CD1c-positive myeloid dendritic cell (primary cell): ENCODE measurements at regions not wholly inside any gene's neighbourhood (a gene's known extent, or its start where the extent isn't known, plus 50 kb on each side); places are given as distances from the start of the nearest gene placed in this dataset.

Experiments used
- DNase-seq: peaks from one replicate; pipeline ENCODE4 v3.0.0-alpha.2; 2016; ENCODE audit errors: extremely low spot score

DNA sequence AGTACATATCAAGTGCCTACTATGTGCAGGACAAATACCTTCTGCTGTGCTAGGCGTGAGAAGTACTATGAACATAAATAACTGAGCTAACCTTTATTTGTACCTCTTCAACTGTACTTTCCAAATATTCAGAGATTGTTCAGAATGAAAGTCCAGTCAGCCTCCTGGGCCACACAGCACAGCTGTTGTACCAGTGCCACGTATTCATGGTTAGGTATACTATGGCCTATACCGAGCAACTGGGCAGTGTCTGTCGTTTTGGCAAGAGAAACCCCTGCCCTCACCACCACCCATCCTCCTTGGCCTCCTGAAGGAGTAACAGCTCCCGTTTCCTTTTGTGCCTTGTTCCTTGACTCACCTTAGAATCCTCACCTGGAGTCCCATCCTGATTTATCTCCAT, 53.0 kb downstream of the RASSF10 start:
- no peak for DNase-seq

DNA sequence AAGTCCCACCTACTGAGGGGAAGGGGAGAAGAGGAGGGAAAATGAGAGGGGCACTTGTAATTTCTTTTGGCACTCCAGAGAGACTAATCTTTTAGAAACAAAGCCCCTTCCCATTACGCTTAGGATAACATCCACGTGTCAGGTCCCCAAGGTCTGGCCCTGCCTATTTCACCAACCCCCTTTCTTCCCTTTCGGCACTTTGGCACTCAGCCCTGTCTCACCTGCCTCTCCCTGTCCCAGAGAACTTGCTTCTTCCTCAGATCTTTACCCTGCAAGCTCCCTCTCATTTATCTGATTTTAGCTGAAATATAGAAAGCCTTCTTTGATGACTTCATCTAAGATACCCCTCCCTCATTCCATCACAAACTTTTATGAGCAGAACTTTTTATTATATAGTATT, 55.5 kb downstream of the RASSF10 start:
- DNase-seq: no peak

DNA sequence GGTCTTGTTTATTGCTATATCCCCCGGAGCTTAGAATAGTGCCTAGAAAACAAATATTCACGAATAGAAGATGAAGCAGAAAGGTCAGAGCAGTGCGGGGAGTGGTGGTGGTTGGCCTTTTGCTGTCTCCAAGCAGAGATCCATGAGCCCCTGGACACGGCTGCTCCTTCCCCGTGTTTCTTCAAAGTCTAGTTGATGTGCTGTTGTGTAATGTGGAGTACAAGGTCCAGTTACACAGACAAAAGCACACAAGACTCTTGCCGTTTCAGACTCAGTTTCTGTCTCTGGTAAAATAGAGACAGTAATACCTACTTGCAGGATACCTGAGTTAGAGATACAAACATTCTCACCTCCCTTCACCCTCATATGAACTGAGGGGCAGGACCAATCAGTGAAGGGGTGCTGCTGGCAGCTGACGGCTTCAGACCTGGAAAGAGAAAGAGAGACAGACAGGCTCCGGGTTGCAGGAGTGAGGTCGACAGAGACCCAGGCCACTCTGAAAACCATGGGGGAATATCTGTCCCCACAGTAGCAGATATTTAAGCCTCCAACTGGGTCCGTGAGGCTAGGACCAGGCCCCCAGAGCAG, 56.2 kb downstream of the RASSF10 start:
- no peak for DNase-seq

DNA sequence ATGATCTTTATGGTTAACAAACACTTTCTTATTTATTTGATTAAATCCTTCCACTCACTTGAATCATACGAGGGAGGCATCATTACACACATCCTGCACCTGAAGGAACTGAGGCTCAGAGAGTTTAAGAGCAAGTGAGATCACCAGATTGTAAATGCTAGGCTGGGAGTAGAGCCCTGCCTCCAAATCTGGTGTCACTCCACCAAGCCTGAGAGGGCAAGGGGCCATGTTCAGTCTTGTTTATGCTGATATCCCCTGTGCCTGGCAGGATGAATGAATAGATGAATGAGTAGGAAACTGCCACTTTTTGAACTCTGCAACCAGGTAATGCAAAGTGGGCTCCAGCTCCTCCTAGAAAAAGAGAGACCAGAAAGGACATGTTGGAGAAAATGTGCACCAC, 59.1 kb downstream of the RASSF10 start:
- no peak for DNase-seq

DNA sequence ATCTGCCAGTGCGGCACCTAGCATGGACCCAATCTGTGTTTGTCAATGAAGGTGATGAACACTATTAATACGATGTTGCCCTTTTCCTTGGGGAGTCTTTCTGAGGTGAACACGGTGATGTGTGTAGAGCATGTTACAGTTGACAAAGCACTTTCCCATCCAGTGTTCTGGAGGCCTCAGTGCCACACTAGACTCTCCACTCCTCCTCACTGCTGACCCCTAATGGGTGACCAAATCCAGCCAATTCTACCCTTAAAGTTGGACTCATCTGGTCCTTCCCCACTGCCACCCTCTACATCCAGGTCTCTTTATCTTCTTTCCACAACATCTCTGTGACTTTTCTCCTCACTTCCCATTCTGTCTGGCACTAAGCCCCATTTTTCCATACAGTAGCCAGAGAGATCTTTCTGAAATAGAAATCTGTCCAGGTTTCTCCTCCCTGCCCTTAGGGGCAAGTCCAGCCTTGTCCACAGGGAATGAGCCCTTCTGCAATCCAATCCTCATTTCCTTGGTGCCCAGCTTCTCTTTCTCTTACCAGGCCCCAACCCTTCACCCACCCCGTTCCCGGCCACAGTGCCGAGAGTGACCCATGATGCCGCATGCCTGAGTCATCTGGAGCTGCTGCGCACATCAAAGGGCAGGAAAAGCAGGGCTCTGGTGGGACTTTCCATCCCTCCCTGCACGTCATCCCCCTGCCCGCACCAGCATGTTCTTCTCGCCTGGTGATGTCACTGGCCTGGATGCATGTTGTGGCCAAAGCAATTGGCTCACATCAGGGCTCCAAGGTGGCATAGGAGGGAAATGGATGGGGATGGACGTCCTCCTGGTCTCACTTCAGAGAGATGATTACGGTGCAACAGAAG, 64.2 kb downstream of the RASSF10 start:
- no peak for DNase-seq

DNA sequence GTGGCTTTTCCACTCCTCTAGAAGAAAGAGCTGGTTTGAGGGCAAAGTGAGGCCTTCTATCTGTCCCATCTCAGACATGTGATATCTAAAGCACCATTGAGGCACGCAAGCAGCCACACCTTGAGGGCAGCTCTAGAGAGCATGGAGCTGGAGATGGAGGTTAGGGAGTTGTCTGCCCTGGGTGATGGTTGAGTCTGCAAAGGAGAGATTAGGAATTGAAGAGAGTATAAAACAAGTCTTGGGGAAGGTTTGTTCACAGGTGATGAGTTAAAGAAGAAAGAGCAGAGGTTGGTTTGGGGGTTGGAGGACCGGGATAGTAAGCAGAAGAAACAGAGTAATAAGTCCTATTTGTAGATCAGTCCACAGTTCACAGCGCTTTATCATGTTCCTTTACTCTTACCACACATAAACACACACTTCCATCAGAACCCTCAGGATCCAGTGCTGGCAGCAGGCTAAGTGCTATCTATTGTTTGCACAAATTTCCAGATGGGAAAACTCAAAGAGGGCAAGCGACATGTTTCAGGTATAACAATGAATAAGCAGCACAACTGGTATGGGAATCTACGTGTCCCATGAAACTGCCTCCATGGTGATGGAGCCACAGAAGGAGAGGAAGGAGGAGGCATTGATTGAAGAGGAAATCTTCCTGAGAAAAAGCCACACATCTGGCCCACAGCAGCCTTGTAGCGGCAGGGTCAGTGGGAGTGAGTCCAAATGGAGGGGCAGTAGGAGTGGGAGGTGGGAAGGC, 65.8 kb downstream of the RASSF10 start:
- DNase-seq: no peak

DNA sequence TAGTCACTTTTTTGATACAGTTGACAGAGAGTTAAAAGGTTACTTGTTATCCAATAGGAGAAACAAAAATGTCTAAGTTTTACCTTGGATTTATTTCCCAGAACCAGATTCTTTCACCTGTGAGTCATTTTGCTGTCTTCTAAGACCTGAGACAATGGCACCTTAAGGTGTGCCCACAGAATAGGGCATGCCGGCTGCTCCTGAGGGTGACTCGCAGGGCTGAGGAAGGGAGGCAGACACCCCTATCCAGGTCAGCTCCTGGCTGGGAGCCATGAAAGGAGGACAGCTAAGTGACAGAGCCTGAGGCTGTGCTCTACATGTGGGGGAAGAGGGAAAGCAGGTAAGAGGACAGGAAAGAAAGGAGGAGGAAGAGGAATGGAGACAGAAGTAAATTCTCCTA, 67.8 kb downstream of the RASSF10 start:
- no peak for DNase-seq

DNA sequence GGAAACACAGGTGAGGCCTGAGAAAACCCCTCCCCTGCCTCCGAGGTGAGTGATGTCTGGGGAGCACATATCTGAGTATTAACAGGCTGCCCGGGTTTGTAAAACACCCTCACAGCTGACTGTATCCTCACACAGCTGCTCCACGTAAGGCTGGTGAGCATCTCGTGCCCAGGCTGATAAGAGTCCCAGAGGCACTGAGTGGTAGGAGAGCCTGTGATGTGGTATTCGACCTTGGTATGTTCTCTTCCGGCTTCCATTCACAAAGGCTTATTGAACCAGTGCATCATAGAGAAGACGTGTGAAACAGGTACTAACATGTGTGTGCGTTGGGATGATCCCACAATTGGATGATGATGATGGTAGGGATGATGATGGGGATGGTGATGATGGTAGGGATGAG, 71.7 kb downstream of the RASSF10 start:
- no peak for DNase-seq

DNA sequence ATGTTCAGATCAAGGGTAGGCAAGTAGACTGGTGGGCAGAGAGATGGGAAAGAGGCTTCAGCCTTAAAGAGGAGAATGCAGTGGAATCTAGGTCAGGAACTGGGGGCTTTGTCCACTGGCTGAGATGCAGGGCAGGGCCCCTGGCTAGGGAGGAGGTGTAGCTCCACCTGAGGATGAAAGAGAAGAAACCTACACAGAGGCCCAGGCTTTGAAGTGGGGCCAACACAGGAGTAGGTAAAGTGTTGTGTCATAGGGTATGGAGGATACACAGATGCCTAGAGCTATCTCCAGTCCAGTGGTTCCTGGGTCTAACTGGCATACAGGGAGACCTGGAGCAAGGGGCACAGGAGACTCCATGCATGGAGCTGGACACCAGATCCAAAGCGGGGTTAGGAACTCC, 73.5 kb downstream of the RASSF10 start:
- no peak for DNase-seq

DNA sequence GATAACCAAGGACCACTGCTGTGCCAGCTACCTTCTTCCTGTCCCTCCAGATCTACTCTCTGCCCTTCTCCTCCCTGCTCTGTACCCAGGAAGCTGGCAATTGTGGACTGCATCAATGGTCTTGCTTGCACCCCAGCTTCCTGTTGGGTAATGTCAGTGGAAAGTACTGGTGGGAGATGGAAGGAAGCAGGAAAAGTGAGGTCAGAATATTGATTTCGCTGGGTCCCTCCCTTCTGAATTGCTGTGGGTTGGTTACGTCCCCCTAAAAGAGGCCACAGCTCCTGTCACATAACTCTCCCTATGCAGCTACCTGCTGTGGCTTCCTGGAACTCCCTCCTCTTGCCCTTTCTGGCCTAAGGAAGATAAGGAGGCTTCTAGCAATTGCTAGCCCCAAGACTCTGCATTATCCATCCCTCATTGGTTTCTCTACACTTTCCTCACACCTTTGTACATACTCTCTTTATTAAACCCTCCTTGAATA, 81.2 kb downstream of the RASSF10 start:
- no peak for DNase-seq

DNA sequence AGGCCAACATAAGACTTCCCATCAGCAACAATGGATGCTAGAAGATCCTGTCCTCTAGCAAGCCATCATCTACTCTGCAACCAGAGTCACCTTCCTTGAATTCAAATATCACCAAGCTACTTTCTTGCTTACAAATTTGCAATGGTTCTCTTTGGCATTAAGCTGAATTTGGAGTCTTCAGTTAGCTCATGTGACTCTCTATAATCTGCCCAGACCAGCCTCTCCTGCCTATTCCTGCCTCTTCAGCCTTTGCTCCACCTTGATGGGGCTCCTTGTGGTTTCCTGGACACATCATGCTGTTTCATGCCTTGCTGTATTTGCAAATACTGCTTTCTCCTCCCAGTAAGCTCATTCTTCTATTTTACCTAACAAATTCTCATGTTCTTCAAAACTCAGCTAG, 82.3 kb downstream of the RASSF10 start:
- DNase-seq: no peak

DNA sequence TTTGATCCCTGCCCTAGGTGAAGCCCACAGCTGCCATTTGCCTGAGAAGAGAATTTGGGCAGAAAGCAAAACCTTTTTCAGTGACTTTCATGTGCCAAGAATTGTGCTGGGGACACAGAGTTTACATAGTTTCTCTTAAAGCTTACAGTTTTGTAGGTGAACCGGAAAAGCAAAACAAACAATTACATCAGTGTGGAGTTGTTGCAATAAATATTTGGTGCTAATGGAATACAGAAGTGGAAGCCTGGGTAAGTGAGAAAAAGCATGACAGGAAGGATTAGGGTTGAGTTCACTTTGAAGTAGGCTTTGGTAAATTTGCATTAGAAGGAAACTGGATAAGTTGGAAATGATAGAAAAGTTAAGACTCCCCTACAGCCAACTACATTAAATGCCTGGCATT, 82.7 kb downstream of the RASSF10 start:
- DNase-seq: no peak

DNA sequence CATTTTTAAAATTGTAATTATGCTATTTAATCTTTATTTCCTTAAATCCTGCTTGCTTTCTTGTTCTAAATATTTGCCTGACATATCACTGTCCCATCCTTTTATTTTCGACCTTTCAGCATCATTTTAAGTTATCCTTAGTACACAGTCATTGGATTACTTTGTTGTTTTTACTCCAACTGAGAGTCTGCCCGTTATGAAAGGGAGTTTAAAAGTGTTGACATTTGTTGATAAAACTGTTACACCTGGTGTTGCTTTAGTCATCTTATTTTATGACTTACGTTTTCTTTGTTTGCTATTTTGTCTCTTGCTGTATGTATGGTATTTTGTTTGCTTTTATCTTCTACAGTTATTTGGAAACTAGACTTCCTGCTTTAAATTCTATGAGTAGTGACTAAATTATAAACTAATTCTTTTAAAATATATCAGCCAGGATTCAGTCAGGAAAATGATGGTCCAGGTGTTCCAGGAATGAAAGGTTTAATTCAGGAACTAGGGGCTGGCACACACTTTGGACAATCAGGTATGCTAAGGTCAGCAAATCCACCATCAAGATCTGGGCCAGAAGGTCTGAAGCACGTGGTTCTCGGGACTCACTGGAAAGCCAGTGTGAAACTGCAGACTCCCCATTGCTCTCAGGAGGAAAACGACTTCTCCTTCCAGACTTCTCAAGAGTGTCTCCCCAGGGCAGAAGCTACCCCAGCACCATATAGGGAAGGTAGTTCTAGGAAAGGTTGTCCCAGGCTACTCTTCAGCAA, 86.0 kb downstream of the RASSF10 start:
- no peak for DNase-seq

DNA sequence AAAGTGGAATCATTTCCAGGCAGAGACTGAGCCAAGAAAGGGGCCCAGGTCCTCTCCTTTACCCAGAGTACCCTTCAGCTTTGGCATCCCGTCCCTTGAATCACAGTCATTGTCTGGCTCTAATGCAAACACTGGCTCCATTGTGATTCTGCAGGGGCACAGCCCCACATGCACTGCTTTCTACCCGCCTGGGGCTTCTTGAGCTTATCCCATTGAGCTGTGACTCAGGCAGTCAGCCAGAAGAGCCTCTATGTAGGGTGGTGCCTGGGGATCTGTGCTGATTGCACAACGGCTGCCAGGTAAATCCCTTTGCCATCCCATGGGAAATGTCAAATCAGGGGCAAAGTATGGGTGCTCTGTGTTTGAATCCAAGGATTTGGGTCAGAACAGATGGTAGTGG, 88.9 kb downstream of the RASSF10 start:
- DNase-seq: no peak

DNA sequence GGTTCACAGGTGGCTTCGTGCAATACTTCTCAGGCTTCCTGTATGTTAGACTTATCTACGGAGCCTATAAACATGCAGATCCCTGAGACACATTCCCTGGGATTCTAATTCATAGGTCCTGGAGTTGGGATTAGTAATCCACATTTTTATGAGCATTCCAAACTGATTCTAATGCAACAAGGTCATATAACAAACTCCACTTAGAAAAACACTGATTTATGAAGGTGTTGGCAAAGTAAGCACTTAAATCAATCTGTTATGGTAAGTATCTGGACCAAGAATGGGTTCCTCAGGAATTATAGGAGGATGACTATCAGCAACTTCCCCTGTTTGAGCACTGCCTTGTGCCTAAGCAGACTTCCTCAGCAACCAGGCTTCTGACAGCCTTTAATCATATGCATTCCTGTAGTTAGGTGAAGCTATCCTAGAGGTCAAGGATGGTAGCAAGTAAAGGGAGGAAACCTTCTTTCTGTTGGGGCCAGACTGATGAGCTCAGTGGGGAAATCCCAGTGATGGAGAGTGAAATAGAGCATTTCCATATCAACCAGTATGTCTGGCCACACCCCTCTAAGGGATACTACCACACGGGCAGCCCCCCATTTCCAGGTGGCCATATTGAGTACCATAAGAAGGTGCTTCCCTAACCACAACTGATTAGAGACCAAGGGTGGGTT, 89.6 kb downstream of the RASSF10 start:
- no peak for DNase-seq

DNA sequence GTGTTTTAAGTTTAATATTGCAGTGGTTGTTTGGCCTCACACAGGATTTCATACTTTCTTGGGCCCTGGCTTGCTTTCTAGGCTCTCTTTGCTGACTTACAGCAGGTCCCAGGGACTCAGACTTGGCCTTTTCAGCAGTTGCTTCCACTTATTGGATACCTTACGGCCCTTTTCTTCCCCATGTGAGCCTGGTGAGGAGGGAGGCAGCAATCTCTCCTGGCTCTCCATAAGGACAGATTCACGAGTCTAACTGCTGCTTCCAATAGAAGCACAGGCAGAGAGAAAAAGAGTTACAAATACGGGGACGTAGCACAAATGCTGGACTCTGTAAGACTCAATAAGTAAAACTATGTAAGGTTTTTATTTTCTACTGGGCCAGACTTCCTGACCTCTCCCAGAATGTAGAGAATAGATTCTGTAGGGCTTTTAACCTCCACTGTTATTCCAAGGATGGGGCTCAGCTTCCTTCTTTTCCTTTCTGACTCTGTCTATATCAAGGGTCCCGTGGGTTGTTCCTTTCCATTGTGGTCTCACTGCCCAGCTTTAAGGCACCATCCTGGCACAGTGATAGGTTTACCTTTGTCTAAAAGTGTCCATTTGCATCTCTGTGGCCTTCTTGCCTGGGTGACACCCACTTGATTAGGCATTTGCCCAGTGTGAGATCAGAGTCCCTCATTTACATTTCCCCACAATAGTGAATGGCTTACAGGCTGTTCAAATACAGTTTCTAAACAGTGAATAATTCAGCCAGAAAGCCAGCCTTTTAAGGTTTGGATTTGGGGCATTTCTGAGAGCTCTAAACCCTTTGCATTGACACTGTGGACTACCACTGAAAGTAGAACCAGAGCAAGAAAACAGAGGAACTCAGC, 92.8 kb downstream of the RASSF10 start:
- DNase-seq: no peak

DNA sequence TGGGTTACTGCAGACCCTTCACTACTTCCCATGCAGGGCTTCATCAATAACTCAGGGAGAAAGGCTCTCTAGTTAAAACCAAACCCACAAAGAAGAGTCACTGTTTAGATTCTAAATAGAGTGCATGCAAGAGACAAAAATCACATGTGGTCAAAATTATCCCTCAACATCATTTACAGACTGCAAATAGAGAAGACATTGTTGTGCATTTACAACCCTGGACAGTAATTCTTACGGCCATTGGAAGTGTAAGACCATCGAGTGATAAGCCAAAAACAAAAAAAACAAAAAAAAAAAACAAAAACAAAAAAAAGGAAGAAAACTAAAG, 93.4 kb downstream of the RASSF10 start:
- DNase-seq: no peak

DNA sequence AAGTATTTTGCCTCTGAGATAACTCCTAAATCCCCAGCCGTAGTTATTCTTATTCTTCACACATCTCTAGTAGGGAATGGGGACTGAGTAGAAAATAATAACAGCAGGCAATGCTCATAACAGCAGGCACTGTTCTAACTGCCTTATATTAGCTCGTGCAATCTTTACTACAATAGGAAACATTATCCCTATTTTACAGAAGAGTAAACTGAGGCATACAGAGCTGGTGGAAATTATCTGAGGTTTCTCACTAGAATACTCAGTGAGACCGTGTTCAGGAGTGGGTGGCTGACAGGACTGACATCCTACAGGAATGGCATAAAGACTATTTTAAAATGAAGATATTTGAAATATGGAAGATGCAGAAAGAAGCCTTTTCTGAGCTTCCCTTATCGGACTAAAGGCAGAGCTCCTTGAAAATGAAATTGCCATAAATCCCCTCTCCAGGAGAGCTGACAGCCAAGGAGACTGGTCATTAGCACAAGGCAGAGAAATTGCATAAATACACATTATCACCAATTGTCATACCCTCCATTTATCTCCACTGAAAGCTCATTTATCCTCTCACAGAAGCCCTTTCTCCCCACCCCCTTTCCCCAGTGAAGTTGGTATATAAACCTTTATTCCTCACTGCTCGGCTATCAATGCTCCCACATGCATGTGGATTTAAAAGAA, 93.9 kb downstream of the RASSF10 start:
- no peak for DNase-seq

DNA sequence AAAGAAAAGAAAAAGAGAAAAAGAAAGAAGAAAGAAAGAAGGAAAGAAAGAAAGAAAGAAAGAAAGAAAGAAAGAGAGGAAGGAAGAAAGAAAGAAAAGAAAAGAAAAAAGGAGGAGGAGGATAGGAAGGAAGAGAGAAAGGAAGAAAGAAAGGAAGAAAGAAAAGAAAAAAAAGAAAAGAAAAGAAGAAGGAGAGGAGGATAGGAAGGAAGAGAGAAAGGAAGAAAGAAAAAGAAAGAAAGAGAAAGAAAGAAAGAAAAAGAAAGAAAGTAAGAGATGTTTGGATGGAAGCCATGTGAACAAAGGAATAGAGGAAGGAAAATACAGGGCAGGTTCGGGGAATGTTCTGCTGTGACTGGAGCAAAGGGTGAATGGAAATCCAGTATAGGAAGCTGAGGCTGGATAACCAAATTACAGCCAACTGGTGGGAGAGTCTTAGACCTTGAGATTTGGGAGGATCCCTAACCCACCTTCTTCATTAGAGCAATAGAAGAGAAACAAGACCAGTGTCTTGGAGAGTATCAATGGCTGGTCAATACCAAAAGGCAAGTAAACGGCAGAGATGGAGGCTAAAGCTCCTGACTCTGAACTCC, 94.9 kb downstream of the RASSF10 start:
- DNase-seq: no peak
